ENCODE measurements at regions not wholly inside any gene's neighbourhood (a gene's known extent, or its start where the extent isn't known, plus 50 kb on each side); places are given as distances from the start of the nearest gene placed in this dataset.
"Not testable (repeated sequence)": the region's sequence is repeated elsewhere in the genome, so short reads cannot be mapped to it uniquely, and the experiment has no call there.

DNA sequence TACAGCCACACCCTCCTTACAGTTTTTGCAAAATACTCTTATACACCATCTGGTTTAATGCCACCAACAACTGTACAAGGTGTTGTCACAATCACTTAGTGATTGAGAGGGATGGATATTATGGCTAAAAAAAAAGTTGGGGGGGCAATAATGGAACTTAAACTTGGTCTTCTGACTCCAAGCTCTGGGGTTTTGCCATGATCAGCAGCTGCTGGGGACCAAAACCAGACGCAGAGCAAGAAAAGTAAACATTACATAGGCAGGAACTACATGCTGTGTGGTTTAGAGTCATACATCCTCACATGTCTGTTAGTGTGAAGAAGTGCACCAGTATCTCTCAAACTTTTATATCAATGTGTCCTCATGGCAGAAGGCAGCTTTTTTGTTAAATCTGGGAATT lies 152.4 kb downstream of the TBC1D2B start:
- not testable (repeated sequence) for TF ChIP-seq POLR2A, CTCF, POLR2AphosphoS5, EP300 (IDR thresholded peaks at IDR 0.05)
